ENCODE measurements at regions not wholly inside any gene's neighbourhood (a gene's known extent, or its start where the extent isn't known, plus 50 kb on each side); places are given as distances from the start of the nearest gene placed in this dataset.

DNA sequence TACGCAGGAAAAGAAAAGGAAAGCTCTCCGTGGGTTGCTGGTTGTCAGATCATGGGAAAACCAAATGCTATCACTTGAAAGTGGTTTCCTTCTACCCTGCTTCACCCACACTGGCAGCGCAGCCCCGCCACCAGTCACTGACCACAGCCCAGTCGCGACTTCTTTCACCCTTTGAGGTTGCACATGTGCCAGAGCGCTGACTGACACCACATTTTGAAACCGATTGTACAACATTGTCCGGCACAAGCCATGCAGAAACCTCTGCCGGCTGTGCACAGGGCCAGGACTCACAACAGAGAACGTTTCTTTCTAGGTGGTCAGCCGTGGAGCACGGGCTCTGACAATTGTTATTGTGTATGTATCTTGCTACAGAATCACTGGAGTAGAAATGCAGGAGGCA lies 827.2 kb upstream of the POU3F3 start:
- TF ChIP-seq CHD2 (IDR thresholded peaks at IDR 0.05; ENCODE audit: low read length, partially characterized antibody): no peak
- TF ChIP-seq TEAD4 (IDR thresholded peaks at IDR 0.05; ENCODE audit: borderline replicate concordance, insufficient read depth): no peak
- TF ChIP-seq MEF2A (IDR thresholded peaks at IDR 0.05; ENCODE audit: borderline replicate concordance, low read depth): no peak
- TF ChIP-seq, protein P1, sequence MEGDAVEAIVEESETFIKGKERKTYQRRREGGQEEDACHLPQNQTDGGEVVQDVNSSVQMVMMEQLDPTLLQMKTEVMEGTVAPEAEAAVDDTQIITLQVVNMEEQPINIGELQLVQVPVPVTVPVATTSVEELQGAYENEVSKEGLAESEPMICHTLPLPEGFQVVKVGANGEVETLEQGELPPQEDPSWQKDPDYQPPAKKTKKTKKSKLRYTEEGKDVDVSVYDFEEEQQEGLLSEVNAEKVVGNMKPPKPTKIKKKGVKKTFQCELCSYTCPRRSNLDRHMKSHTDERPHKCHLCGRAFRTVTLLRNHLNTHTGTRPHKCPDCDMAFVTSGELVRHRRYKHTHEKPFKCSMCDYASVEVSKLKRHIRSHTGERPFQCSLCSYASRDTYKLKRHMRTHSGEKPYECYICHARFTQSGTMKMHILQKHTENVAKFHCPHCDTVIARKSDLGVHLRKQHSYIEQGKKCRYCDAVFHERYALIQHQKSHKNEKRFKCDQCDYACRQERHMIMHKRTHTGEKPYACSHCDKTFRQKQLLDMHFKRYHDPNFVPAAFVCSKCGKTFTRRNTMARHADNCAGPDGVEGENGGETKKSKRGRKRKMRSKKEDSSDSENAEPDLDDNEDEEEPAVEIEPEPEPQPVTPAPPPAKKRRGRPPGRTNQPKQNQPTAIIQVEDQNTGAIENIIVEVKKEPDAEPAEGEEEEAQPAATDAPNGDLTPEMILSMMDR (IDR thresholded peaks at IDR 0.05): no peak
- TF ChIP-seq, protein P2, sequence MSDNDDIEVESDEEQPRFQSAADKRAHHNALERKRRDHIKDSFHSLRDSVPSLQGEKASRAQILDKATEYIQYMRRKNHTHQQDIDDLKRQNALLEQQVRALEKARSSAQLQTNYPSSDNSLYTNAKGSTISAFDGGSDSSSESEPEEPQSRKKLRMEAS (IDR thresholded peaks at IDR 0.05; ENCODE audit: low read depth): no peak
- TF ChIP-seq, protein P3, sequence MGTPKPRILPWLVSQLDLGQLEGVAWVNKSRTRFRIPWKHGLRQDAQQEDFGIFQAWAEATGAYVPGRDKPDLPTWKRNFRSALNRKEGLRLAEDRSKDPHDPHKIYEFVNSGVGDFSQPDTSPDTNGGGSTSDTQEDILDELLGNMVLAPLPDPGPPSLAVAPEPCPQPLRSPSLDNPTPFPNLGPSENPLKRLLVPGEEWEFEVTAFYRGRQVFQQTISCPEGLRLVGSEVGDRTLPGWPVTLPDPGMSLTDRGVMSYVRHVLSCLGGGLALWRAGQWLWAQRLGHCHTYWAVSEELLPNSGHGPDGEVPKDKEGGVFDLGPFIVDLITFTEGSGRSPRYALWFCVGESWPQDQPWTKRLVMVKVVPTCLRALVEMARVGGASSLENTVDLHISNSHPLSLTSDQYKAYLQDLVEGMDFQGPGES (IDR thresholded peaks at IDR 0.05; ENCODE audit: low read depth, low read length): no peak
- TF ChIP-seq EP300 (IDR thresholded peaks at IDR 0.05; ENCODE audit: borderline replicate concordance in 1 of 2, low read depth in 1 of 2, low read length in 1 of 2): no peak
- no peak for TF ChIP-seq RAD21 (IDR thresholded peaks at IDR 0.05; ENCODE audit: low read length)
- no peak for TF ChIP-seq JUND (IDR thresholded peaks at IDR 0.05)
- TF ChIP-seq POLR2AphosphoS5 (IDR thresholded peaks at IDR 0.05; ENCODE audit: low read depth, low read length): no peak
- TF ChIP-seq GATA2 (CRISPR knock-in tag; IDR thresholded peaks at IDR 0.05): no peak
- TF ChIP-seq ELF1 (IDR thresholded peaks at IDR 0.05): no peak
- TF ChIP-seq RCOR1 (IDR thresholded peaks at IDR 0.05; ENCODE audit: low read length): no peak
- TF ChIP-seq, protein P4, sequence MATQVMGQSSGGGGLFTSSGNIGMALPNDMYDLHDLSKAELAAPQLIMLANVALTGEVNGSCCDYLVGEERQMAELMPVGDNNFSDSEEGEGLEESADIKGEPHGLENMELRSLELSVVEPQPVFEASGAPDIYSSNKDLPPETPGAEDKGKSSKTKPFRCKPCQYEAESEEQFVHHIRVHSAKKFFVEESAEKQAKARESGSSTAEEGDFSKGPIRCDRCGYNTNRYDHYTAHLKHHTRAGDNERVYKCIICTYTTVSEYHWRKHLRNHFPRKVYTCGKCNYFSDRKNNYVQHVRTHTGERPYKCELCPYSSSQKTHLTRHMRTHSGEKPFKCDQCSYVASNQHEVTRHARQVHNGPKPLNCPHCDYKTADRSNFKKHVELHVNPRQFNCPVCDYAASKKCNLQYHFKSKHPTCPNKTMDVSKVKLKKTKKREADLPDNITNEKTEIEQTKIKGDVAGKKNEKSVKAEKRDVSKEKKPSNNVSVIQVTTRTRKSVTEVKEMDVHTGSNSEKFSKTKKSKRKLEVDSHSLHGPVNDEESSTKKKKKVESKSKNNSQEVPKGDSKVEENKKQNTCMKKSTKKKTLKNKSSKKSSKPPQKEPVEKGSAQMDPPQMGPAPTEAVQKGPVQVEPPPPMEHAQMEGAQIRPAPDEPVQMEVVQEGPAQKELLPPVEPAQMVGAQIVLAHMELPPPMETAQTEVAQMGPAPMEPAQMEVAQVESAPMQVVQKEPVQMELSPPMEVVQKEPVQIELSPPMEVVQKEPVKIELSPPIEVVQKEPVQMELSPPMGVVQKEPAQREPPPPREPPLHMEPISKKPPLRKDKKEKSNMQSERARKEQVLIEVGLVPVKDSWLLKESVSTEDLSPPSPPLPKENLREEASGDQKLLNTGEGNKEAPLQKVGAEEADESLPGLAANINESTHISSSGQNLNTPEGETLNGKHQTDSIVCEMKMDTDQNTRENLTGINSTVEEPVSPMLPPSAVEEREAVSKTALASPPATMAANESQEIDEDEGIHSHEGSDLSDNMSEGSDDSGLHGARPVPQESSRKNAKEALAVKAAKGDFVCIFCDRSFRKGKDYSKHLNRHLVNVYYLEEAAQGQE (IDR thresholded peaks at IDR 0.05; ENCODE audit: low read depth, low read length): no peak
